MM.1S (cell line): ENCODE measurements at regions not wholly inside any gene's neighbourhood (a gene's known extent, or its start where the extent isn't known, plus 50 kb on each side); places are given as distances from the start of the nearest gene placed in this dataset.

Source experiments
- EZH2phosphoT487 ChIP-seq: fragments of 300-600 bp; sonication (generic); IDR thresholded peaks from 2 replicates; pipeline ENCODE4 v1.6.1; 2018; ENCODE audit warnings: antibody characterized with exemption, low read length
- TF ChIP-seq, protein P1 (sequence below): fragments of 300-600 bp; sonication (generic); IDR thresholded peaks from 2 replicates; pipeline ENCODE4 v1.5.1; 2016; ENCODE audit warnings: antibody characterized with exemption, low read length, mixed read lengths

GRCh38 chr13:27011661-27012060 is 159.9 kb downstream of the USP12 start:
- TF ChIP-seq, protein P1, sequence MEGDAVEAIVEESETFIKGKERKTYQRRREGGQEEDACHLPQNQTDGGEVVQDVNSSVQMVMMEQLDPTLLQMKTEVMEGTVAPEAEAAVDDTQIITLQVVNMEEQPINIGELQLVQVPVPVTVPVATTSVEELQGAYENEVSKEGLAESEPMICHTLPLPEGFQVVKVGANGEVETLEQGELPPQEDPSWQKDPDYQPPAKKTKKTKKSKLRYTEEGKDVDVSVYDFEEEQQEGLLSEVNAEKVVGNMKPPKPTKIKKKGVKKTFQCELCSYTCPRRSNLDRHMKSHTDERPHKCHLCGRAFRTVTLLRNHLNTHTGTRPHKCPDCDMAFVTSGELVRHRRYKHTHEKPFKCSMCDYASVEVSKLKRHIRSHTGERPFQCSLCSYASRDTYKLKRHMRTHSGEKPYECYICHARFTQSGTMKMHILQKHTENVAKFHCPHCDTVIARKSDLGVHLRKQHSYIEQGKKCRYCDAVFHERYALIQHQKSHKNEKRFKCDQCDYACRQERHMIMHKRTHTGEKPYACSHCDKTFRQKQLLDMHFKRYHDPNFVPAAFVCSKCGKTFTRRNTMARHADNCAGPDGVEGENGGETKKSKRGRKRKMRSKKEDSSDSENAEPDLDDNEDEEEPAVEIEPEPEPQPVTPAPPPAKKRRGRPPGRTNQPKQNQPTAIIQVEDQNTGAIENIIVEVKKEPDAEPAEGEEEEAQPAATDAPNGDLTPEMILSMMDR, result no peak
- TF ChIP-seq EZH2phosphoT487, result no peak
